ENCODE measurements at regions not wholly inside any gene's neighbourhood (a gene's known extent, or its start where the extent isn't known, plus 50 kb on each side); places are given as distances from the start of the nearest gene placed in this dataset.

DNA sequence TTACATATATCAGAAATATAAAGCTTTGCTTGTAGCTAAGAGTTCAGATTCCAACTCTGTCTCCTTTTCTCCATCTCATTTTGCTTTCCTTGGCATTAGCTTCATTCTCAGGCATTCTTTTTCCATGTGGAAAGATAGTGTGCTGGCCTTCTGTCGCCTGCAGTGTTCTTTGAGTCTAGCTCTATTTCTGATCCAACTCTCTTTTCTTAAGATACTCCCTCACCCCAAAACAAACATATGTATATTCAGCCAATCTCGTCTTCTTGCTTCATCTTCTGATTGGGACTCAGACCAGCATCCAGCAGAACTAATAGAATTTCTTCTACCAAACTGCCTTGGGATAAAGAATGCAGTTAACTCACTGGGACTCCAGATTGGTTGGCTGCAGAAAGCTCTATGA, 532.2 kb downstream of the MID1IP1 start:
- no peaks in the 10 kb centered on the region for H3K27me3 ChIP-seq (ENCODE audit: insufficient read depth, low read length)
- no peaks in the 10 kb centered on the region for H3K79me2 ChIP-seq (ENCODE audit: insufficient read depth, low read length)
- H3K9me2 ChIP-seq (ENCODE audit: low read depth, low read length) = no peaks in the 10 kb centered on the region
- H3K36me3 ChIP-seq (ENCODE audit: insufficient read depth, low read length) = no peaks in the 10 kb centered on the region
- no peaks in the 10 kb centered on the region for H3F3A ChIP-seq (ENCODE audit: insufficient read depth, low read length)
- H4K20me1 ChIP-seq (ENCODE audit: insufficient read depth, low read length) = no peaks in the 10 kb centered on the region
- no peak overlapping the region for H3K27ac ChIP-seq (ENCODE audit: low read depth, low read length, poor library complexity, severe bottlenecking)
- H3K4me2 ChIP-seq (ENCODE audit: low read length) = no peak overlapping the region
- no peaks in the 10 kb centered on the region for H3K4me1 ChIP-seq (ENCODE audit: insufficient read depth, low read length, severe bottlenecking)
- TF ChIP-seq, protein P1, sequence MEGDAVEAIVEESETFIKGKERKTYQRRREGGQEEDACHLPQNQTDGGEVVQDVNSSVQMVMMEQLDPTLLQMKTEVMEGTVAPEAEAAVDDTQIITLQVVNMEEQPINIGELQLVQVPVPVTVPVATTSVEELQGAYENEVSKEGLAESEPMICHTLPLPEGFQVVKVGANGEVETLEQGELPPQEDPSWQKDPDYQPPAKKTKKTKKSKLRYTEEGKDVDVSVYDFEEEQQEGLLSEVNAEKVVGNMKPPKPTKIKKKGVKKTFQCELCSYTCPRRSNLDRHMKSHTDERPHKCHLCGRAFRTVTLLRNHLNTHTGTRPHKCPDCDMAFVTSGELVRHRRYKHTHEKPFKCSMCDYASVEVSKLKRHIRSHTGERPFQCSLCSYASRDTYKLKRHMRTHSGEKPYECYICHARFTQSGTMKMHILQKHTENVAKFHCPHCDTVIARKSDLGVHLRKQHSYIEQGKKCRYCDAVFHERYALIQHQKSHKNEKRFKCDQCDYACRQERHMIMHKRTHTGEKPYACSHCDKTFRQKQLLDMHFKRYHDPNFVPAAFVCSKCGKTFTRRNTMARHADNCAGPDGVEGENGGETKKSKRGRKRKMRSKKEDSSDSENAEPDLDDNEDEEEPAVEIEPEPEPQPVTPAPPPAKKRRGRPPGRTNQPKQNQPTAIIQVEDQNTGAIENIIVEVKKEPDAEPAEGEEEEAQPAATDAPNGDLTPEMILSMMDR (IDR thresholded peaks at IDR 0.05; ENCODE audit: low read length) = no peak
- no peak for TF ChIP-seq EZH2 (IDR thresholded peaks at IDR 0.05; ENCODE audit: borderline replicate concordance, low read length)
- no peaks in the 10 kb centered on the region for H3K9me3 ChIP-seq (ENCODE audit: low read length)
- no peak overlapping the region for H3K9ac ChIP-seq (ENCODE audit: low read length)
- H3K4me3 ChIP-seq (ENCODE audit: low read depth, low read length, poor library complexity, severe bottlenecking) = no peak overlapping the region
- no peak overlapping the region for H2AFZ ChIP-seq (ENCODE audit: low read length)

DNA sequence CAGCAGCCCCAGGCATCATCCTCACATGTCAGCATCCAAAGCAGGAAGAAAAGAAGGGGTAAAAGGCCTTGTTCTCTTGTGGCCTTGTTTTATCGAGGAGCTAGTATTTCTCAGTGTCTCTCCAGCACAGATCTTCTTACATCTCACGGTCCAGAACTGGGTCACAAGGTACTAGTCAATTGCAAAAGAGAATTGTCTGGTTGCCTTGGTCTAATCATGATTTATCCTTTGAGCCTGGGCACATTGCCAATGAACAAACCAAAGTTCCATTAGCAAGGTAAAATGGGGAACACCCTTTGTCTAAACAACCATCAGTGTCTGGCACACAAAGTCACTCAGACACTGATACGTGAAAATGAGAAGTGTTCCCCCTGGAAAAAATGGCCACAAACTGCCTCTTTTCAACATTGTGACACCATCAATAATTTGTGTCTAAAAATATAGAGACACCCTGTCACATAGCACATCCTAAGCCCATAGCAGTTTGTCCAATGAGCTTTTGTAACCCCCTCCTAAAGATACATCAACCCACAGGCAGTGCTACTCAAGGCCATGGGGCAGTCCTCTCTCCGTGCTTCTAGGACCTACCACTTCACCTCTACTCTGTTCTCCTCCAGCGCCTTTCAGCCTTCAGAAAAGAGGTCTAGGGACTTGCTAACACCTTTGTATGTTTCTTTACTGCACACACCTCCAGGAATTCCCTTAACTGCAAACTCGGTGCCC, 534.4 kb downstream of the MID1IP1 start:
- Histone ChIP-seq H3F3A (ENCODE audit: insufficient read depth, low read length) (no peaks in the 10 kb centered on the region), H2AFZ (ENCODE audit: low read length) (no peak overlapping the region), H3K9ac (ENCODE audit: low read length) (no peak overlapping the region), H3K27ac (ENCODE audit: low read depth, low read length, poor library complexity, severe bottlenecking) (no peak overlapping the region), H3K4me3 (ENCODE audit: low read depth, low read length, poor library complexity, severe bottlenecking) (no peak overlapping the region), H3K9me3 (ENCODE audit: low read length) (no peaks in the 10 kb centered on the region), H4K20me1 (ENCODE audit: insufficient read depth, low read length) (no peaks in the 10 kb centered on the region), H3K9me2 (ENCODE audit: low read depth, low read length) (no peaks in the 10 kb centered on the region), H3K27me3 (ENCODE audit: insufficient read depth, low read length) (no peaks in the 10 kb centered on the region), H3K36me3 (ENCODE audit: insufficient read depth, low read length) (no peaks in the 10 kb centered on the region), H3K4me2 (ENCODE audit: low read length) (no peak overlapping the region), H3K4me1 (ENCODE audit: insufficient read depth, low read length, severe bottlenecking) (no peaks in the 10 kb centered on the region), H3K79me2 (ENCODE audit: insufficient read depth, low read length) (no peaks in the 10 kb centered on the region)
- TF ChIP-seq EZH2 (IDR thresholded peaks at IDR 0.05; ENCODE audit: borderline replicate concordance, low read length) = no peak

DNA sequence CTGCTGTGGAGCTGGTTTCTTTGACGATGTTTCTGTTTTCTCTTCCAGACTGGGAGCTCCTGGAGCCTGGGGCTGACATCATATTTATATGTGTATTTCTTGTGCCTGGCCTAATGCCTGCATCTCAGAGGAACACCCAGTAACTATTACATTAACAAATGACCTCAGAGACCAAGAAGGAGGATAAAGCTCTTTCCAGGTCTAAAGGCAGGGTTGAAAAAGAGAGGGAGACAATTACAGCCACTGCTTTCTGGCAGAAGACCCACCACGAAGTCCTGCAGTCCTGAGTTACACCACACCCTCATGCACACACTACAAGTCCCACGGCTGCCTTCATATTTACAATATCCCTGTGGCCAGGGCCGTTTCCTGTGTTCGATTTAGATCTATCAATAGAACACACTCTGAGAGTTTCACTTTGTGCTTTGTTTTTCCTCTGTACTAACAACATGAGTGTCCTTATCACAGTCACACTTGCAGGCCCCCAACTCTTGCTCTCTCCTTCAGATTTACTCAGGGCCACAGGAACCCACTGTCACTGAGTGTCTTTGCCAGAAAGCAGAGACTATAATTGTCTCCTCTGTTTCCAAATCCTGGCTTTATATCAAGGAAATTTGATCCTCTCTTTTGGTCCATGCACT, 535.5 kb downstream of the MID1IP1 start:
- no peaks in the 10 kb centered on the region for H3F3A ChIP-seq (ENCODE audit: insufficient read depth, low read length)
- no peaks in the 10 kb centered on the region for H4K20me1 ChIP-seq (ENCODE audit: insufficient read depth, low read length)
- no peaks in the 10 kb centered on the region for H3K4me1 ChIP-seq (ENCODE audit: insufficient read depth, low read length, severe bottlenecking)
- H2AFZ ChIP-seq (ENCODE audit: low read length) = no peak overlapping the region
- H3K27me3 ChIP-seq (ENCODE audit: insufficient read depth, low read length) = no peaks in the 10 kb centered on the region
- no peak overlapping the region for H3K4me2 ChIP-seq (ENCODE audit: low read length)
- no peaks in the 10 kb centered on the region for H3K36me3 ChIP-seq (ENCODE audit: insufficient read depth, low read length)
- no peak overlapping the region for H3K9ac ChIP-seq (ENCODE audit: low read length)
- no peak overlapping the region for H3K27ac ChIP-seq (ENCODE audit: low read depth, low read length, poor library complexity, severe bottlenecking)
- TF ChIP-seq, protein P1 (IDR thresholded peaks at IDR 0.05; ENCODE audit: low read length) = no peak
- TF ChIP-seq EZH2 (IDR thresholded peaks at IDR 0.05; ENCODE audit: borderline replicate concordance, low read length) = no peak
- H3K9me3 ChIP-seq (ENCODE audit: low read length) = no peaks in the 10 kb centered on the region
- no peaks in the 10 kb centered on the region for H3K9me2 ChIP-seq (ENCODE audit: low read depth, low read length)
- no peak overlapping the region for H3K4me3 ChIP-seq (ENCODE audit: low read depth, low read length, poor library complexity, severe bottlenecking)
- no peaks in the 10 kb centered on the region for H3K79me2 ChIP-seq (ENCODE audit: insufficient read depth, low read length)
